ENCODE measurements at regions not wholly inside any gene's neighbourhood (a gene's known extent, or its start where the extent isn't known, plus 50 kb on each side); places are given as distances from the start of the nearest gene placed in this dataset.

DNA sequence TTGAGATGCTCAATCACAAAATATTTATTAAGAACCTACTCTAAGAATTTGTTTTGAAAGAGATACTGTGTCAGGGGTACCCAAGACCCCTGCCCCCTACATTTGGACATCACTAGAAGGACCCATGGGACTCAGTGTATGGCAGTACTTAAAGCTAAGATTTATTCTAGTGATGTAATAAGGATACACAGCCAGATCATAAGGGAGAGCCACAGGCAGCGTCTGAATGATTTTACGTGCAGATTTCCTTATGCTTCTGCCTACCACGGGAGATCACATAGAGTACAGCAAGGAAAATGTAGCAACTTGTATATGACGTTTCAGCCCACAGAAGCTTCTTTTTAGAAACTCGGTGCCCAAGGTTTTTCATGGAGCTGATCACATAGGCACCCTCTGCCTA, 172.9 kb downstream of the DEPDC1B start:
- H3K27me3 Mint-ChIP-seq = no peaks in the 10 kb centered on the region
- H3K36me3 Mint-ChIP-seq (ENCODE audit: insufficient read depth) = no peaks in the 10 kb centered on the region
- DNase-seq = no peak
- no peak overlapping the region for H3K4me3 Mint-ChIP-seq
- H3K4me1 Mint-ChIP-seq (ENCODE audit: low read depth in 2 of 2) = no peaks in the 10 kb centered on the region
- no peaks in the 10 kb centered on the region for H3K9me3 Mint-ChIP-seq
- ATAC-seq (replicated peaks) = no peak
- no peak overlapping the region for H3K27ac Mint-ChIP-seq

DNA sequence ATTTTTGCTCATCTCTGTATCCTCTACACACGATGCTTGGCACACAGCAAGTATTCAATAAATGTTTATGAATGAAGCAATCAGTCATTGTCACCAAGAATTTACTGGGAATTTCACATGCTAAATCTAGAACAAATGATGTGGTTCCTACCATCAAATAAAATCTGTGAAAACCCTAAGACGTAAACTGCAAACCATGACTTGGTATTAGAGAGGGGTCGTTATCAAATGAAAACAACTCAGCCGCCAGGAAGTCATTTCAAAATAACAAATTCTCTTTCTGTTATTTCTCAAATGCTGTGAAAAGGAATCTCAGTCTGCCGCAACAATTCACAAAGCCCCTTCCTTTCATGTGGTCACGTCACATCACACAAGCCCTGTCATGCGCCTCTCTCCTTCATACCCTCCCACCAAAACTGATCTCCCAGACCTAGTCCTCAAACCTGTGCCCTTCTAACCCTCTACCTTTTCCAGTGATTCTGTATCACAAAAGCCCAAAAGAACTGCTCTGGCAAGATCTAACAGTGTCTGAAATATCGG, 173.6 kb downstream of the DEPDC1B start:
- ATAC-seq (replicated peaks) (no peak), DNase-seq (no peak)
- Mint-ChIP-seq H3K4me1 (ENCODE audit: low read depth in 2 of 2) (no peaks in the 10 kb centered on the region), H3K27me3 (no peaks in the 10 kb centered on the region), H3K9me3 (no peaks in the 10 kb centered on the region), H3K4me3 (no peak overlapping the region), H3K36me3 (ENCODE audit: insufficient read depth) (no peaks in the 10 kb centered on the region), H3K27ac (no peak overlapping the region)

DNA sequence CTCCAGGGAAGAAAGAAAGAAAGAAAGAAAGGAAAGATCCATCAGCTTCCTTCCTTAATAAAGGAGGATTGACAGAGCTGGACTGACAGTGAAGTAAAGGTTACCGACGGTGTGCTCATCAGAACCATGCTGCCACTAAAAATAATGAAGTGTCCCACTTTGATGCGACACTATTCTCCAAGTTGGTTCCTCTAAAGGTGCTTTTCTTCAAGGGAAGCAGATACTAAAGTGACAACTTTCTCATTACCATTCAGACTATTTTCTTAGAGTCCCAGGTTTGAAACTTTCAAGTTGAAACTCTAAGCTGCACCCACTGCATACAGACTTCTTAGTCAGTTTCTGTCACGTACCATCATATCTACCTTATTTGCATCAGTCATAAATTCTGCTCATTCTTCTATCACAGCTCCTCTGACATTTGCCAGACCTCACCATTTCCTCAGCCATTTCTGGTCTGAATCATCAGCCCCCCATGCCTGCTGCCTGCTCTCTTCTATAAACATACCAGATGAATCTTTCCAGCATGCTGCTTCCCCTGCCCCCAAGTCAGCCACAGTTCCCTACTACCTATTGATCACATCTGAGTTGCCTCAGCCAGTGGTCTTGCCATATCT, 177.6 kb downstream of the DEPDC1B start:
- no peak for DNase-seq
- Mint-ChIP-seq H3K4me3 (no peak overlapping the region), H3K36me3 (ENCODE audit: insufficient read depth) (no peaks in the 10 kb centered on the region), H3K27ac (no peak overlapping the region), H3K9me3 (peaks cover 4 to 9% of the 10 kb centered on the region in 2 donors), H3K4me1 (ENCODE audit: low read depth in 2 of 2) (no peaks in the 10 kb centered on the region), H3K27me3 (peaks cover 7 to 11% of the 10 kb centered on the region in 2 donors)
- ATAC-seq (replicated peaks) = no peak

DNA sequence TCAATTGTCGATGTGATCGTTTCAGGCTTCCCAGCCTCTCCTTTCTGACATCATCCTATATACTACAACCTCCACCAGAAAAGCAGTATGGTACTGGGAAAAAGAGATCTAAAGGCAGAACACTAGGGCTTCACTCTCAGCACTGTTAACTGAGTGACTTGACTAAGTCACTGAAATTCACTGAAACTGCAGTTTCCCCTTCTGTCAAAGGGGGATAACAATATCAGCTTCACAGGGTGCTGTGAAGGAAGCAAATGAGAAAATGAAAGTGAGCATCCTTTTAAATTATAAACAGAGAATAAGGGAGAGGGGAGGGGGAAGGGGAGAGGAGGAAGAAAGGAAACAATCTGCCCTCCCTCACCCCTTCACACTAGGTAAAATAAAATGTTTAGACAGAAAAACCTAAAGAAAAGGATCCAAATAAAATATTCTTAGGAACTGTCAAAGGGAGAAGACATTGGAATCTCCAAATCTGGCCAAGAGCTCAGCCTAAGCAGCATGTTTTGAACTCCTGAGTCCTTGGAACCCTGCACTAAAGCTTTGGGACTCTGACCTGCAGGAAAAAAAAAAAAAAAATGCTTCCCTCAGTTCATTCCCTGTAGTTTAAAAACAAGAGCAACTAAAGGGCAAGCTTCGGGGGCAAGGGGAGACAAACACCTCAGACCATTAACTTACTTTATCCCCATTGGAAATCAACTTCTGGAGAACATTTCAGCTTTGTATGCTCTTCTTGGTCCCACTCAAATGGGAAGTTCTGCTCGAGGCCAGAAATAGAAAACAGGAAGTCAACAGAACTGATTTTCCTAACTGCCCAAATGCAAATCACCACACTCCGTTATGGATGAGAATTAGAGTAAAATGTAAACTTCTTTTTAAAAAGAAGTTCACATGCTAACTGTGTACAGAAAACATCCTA, 178.3 kb downstream of the DEPDC1B start:
- DNase-seq = no peak
- Mint-ChIP-seq H3K36me3 (ENCODE audit: insufficient read depth) (no peaks in the 10 kb centered on the region), H3K4me1 (ENCODE audit: low read depth in 2 of 2) (no peaks in the 10 kb centered on the region), H3K27ac (no peak overlapping the region), H3K9me3 (peaks cover 4 to 9% of the 10 kb centered on the region in 2 donors), H3K4me3 (no peak overlapping the region), H3K27me3 (peaks cover 7 to 11% of the 10 kb centered on the region in 2 donors)
- no peak for ATAC-seq (replicated peaks)

DNA sequence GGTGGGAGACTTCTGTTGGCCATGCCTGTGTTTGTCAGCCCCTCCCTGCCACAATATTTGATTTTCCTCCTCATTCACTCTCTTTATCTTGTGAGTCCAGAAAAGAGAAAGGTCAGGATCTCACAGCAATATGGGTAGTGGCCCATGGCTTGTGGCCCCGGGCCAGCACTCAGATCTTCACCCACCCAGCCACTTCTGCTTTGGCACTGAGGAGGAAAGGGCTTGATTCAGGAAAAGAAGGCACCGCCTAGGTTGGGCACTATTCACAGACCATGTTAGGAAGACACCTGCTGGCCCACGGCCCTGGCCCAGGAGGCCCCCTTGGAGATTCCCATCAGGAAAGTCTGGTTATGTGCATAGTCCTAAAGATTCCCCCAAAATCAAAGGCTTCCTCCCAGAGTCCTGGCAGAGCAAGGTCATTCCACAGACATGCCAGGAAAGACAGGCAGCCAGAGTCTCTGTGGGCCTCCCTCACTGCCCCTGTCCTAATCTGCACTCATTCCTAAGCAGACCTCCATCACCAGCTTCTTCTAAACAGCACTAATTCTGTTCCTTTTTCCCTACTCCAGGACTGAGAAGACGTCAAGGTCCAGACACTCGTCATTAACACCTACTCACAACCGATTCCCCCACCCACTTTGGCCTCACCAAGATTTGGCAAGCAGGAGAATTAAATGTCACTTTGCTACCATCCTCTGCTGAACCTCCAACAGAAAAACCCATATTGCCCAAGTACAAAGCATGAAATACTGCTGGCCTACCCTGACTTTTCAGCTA, 179.3 kb downstream of the DEPDC1B start:
- DNase-seq (no peak), ATAC-seq (replicated peaks) (no peak)
- no peak overlapping the region for H3K4me3 Mint-ChIP-seq
- H3K9me3 Mint-ChIP-seq = peaks cover 4 to 9% of the 10 kb centered on the region in 2 donors
- H3K27ac Mint-ChIP-seq = no peak overlapping the region
- H3K36me3 Mint-ChIP-seq (ENCODE audit: insufficient read depth) = no peaks in the 10 kb centered on the region
- peaks cover 7 to 11% of the 10 kb centered on the region in 2 donors for H3K27me3 Mint-ChIP-seq
- no peaks in the 10 kb centered on the region for H3K4me1 Mint-ChIP-seq (ENCODE audit: low read depth in 2 of 2)

DNA sequence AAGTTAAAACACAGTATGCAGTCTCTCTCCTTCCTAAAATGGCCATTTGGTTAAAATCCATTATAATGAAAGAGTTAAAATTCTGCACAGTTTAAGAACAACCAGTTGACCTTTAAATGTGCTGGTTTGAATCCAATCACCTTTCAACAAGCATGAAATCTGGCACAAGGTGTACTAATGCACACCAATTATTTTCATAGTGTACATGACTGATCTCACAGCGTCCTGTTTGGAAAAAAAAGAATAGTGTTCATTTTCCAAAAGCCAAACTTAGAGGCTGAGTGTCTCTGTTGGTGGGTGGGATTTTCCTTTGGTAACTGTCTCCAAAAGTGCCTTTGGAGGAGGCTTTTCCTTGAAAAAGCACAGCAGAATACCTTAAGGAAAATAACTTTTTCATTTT, 180.6 kb downstream of the DEPDC1B start:
- Mint-ChIP-seq H3K27me3 (peaks cover 7 to 11% of the 10 kb centered on the region in 2 donors), H3K4me1 (ENCODE audit: low read depth in 2 of 2) (no peaks in the 10 kb centered on the region), H3K27ac (no peak overlapping the region), H3K9me3 (peaks cover 4 to 9% of the 10 kb centered on the region in 2 donors), H3K4me3 (no peak overlapping the region), H3K36me3 (ENCODE audit: insufficient read depth) (no peaks in the 10 kb centered on the region)
- ATAC-seq (replicated peaks) (no peak), DNase-seq (no peak)

DNA sequence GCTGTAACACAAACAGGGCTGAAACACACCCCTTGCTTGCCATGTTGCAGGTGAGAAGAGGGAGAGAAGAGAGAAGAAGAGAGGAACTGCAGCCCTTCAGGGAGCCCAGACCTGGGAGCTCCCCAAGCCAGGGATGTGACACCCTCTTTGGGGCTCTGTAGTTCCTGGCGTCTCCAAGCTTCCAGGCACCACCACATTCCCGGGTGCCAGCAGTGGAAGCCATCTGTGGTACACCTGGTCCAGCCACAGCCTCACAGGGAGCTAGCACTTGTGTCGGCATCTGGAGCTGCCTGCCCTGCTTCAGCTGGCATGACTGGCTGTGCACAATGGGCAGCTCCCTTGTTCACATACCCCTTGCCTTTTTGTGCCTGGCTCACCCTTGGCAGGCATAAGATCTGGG, 182.1 kb downstream of the DEPDC1B start:
- no peak overlapping the region for H3K27ac Mint-ChIP-seq
- peaks cover 7 to 11% of the 10 kb centered on the region in 2 donors for H3K27me3 Mint-ChIP-seq
- H3K4me1 Mint-ChIP-seq (ENCODE audit: low read depth in 2 of 2) = no peaks in the 10 kb centered on the region
- H3K9me3 Mint-ChIP-seq = peaks cover 4 to 9% of the 10 kb centered on the region in 2 donors
- ATAC-seq (replicated peaks) = no peak
- H3K36me3 Mint-ChIP-seq (ENCODE audit: insufficient read depth) = no peaks in the 10 kb centered on the region
- DNase-seq = no peak
- H3K4me3 Mint-ChIP-seq = no peak overlapping the region

DNA sequence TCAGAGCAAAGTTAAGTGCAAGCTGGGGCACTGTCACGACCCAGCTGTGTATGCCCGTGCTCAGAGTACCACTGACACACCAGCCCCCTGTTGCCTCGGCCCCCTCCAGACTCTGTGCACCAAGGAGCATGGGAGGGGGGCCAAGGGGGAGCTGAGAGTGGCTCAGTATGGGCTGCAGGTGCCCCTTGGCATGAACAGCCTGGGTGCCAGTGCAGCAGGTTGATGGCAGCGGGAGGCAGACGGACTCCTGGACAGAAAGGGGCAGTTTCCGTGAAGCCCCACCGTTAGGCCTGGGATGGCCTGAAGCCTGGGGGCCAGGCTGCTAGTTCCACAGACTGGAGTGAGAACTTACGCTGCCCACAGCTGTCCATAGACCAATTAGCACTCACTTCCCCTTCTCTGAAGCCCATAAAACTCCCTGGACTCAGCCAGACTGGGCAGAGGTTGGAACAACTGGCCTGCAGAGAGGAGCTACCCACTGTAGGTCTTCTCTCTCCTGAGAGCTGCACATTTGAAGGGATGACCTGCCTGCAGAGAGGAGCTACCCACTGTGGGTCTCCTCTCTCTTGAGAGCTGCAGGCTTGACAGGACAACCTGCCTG, 182.8 kb downstream of the DEPDC1B start:
- Mint-ChIP-seq H3K4me1 (ENCODE audit: low read depth in 2 of 2) (no peaks in the 10 kb centered on the region), H3K27me3 (peaks cover 7 to 11% of the 10 kb centered on the region in 2 donors), H3K36me3 (ENCODE audit: insufficient read depth) (no peaks in the 10 kb centered on the region), H3K9me3 (peaks cover 4 to 9% of the 10 kb centered on the region in 2 donors), H3K4me3 (no peak overlapping the region), H3K27ac (no peak overlapping the region)
- DNase-seq = no peak
- ATAC-seq (replicated peaks) = no peak

DNA sequence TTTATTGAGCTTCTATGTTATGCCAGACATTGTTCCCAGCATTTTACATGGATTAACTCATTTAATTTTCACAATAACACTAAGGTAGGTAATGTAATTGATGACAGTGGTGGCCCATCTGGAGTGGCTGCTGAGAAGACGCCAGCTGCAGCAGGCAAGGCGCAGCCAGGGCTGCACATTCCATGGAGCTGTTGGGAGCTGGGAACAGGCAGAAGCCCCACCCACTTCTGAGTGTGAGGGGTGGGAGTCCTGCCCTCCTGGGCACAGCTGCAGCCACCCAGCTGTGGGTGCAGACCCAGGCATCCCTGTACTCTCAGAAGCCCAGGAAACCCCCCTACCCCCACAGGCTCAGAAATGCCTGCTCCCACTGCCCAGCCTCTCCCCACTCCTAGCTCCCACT, 183.3 kb downstream of the DEPDC1B start:
- Mint-ChIP-seq H3K36me3 (ENCODE audit: insufficient read depth) (no peaks in the 10 kb centered on the region), H3K27me3 (peaks cover 7 to 11% of the 10 kb centered on the region in 2 donors), H3K4me3 (no peak overlapping the region), H3K9me3 (peaks cover 4 to 9% of the 10 kb centered on the region in 2 donors), H3K4me1 (ENCODE audit: low read depth in 2 of 2) (no peaks in the 10 kb centered on the region), H3K27ac (no peak overlapping the region)
- ATAC-seq (replicated peaks) (no peak), DNase-seq (no peak)

DNA sequence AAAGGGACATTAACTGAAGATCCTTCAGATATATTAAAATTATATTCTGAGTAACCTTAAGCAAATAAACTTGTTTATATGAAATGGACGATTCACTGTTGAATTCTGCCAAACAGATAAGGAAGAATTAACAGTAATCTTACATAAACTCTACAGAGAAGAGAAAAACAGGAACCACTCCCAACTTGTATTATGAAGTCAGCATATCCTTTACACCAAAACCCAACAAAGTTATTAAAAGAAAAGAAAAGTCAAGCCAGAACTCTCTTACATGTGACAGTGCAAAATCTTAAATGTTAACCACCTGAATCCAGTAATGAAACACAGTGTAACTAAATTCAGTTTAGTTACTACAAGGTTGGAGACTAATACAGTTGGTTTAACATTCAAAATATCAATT, 185.8 kb downstream of the DEPDC1B start:
- H3K27ac Mint-ChIP-seq = no peak overlapping the region
- H3K9me3 Mint-ChIP-seq = peaks cover 2 to 6% of the 10 kb centered on the region in 2 donors

DNA sequence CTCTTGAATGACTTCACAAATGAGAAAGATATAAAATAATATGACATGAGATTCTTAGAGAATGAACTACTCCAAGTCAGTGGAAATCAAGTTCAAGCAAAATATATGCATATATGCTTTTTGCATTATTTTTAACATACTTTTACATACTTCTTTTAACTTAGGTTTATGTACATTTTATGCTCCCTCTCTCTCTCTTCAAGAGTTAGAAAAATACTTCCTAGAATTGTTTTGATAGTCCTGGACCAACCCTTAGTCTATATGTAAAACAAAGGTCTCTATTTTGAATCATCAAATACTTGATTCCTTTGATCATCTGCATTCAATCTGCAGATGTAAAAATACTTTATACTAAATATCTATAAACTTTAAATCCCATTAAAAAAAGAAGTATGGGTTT, 187.8 kb downstream of the DEPDC1B start:
- peaks cover 2 to 6% of the 10 kb centered on the region in 2 donors for H3K9me3 Mint-ChIP-seq

More for the DNA sequence above, 185.8 kb downstream of the DEPDC1B start:
- Mint-ChIP-seq H3K27me3 (no peaks in the 10 kb centered on the region), H3K4me3 (no peak overlapping the region), H3K36me3 (ENCODE audit: insufficient read depth) (no peaks in the 10 kb centered on the region), H3K4me1 (ENCODE audit: low read depth in 2 of 2) (no peaks in the 10 kb centered on the region)
- ATAC-seq (replicated peaks) (no peak), DNase-seq (no peak)

DNA sequence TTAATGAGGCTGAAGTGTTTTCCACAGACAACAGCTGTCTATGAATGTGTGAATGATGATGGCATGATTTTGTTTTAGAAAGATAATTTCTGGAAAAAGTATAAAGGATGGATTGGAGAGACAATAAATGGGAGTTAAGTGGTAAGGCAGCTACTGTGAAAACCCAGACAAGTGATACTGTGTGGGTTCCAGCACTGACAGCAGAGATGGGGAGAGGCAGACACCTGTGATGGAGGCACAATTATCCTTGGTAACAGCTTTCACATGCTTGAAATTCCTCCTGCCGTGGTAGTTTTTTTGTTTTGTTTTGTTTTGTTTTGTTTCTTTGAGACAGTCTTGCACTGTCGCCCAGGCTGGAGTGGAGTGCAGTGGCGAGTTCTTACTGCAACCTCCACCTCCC, 189.3 kb downstream of the DEPDC1B start:
- ATAC-seq (replicated peaks) (no peak), DNase-seq (no peak)
- peaks cover 2 to 6% of the 10 kb centered on the region in 2 donors for H3K9me3 Mint-ChIP-seq
- H3K27ac Mint-ChIP-seq = no peak overlapping the region
- H3K27me3 Mint-ChIP-seq = no peaks in the 10 kb centered on the region
- no peak overlapping the region for H3K4me3 Mint-ChIP-seq
- H3K4me1 Mint-ChIP-seq (ENCODE audit: low read depth in 2 of 2) = no peaks in the 10 kb centered on the region
- no peaks in the 10 kb centered on the region for H3K36me3 Mint-ChIP-seq (ENCODE audit: insufficient read depth)

More for the DNA sequence above, 187.8 kb downstream of the DEPDC1B start:
- Mint-ChIP-seq H3K27ac (no peak overlapping the region), H3K4me3 (no peak overlapping the region), H3K4me1 (ENCODE audit: low read depth in 2 of 2) (no peaks in the 10 kb centered on the region), H3K27me3 (no peaks in the 10 kb centered on the region), H3K36me3 (ENCODE audit: insufficient read depth) (no peaks in the 10 kb centered on the region)
- no peak for ATAC-seq (replicated peaks)
- DNase-seq = no peak

DNA sequence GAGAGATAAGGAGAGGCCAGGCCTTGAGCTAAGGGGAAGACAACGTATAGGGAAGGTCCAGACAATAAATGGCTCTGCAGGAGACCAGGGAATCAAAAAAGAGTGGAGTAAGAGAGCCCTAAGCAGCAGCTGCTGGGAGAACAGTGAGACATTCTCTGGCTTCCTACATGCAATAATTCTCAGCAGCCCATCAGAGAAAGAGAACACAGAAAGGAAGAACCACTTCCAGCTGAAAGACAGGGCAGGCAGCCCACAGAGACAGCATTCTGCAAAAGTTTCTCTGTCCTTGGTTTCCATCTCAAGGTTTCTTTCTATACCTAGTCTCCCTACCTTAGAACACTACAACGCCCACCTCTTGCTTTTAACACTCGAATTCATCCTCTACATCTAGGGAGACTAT, 189.9 kb downstream of the DEPDC1B start:
- Mint-ChIP-seq H3K27me3 (no peaks in the 10 kb centered on the region), H3K4me3 (no peak overlapping the region), H3K9me3 (peaks cover 2 to 6% of the 10 kb centered on the region in 2 donors), H3K36me3 (ENCODE audit: insufficient read depth) (no peaks in the 10 kb centered on the region), H3K4me1 (ENCODE audit: low read depth in 2 of 2) (no peaks in the 10 kb centered on the region), H3K27ac (no peak overlapping the region)
- DNase-seq = no peak
- no peak for ATAC-seq (replicated peaks)
